22Rv1 (cell line): ENCODE measurements at regions not wholly inside any gene's neighbourhood (a gene's known extent, or its start where the extent isn't known, plus 50 kb on each side); places are given as distances from the start of the nearest gene placed in this dataset.

Source experiments
- H3K27ac ChIP-seq: fragments of 450-650 bp; 2 replicates; pipeline ENCODE4 v1.5.1; 2017
- ZFX ChIP-seq: fragments of 450-650 bp; IDR thresholded peaks from 2 replicates; pipeline ENCODE4 v1.6.1; 2017; ENCODE audit warnings: antibody characterized with exemption, borderline replicate concordance
- TF ChIP-seq, protein P1 (sequence below): fragments of 450-650 bp; IDR thresholded peaks from 2 replicates; pipeline ENCODE4 v1.5.1; 2017; ENCODE audit warnings: mild to moderate bottlenecking

DNA sequence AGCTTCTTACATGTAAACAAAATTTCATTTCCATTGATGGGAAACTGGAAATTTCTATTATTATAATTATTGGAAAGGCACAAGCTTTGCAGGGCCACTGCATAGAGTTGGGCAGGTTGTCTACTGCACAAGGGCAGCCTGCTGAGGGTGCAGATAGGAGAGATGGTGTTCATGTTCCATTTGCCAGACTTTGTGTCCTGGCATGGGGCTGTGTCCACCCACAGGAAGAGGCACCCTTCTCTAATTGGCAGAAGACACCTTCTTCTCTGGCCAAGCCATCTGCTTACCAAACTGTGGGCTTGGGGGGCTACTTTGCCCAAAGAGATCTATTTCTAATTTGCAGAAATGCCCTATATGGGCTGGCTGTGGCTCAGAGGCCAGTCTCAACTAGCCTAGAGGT lies 140.7 kb downstream of the GATB start:
- no peak overlapping the region for H3K27ac ChIP-seq
- no peak for TF ChIP-seq ZFX
- TF ChIP-seq, protein P1, sequence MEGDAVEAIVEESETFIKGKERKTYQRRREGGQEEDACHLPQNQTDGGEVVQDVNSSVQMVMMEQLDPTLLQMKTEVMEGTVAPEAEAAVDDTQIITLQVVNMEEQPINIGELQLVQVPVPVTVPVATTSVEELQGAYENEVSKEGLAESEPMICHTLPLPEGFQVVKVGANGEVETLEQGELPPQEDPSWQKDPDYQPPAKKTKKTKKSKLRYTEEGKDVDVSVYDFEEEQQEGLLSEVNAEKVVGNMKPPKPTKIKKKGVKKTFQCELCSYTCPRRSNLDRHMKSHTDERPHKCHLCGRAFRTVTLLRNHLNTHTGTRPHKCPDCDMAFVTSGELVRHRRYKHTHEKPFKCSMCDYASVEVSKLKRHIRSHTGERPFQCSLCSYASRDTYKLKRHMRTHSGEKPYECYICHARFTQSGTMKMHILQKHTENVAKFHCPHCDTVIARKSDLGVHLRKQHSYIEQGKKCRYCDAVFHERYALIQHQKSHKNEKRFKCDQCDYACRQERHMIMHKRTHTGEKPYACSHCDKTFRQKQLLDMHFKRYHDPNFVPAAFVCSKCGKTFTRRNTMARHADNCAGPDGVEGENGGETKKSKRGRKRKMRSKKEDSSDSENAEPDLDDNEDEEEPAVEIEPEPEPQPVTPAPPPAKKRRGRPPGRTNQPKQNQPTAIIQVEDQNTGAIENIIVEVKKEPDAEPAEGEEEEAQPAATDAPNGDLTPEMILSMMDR: no peak
